HG03354 (cell line): ENCODE measurements at regions not wholly inside any gene's neighbourhood (a gene's known extent, or its start where the extent isn't known, plus 50 kb on each side); places are given as distances from the start of the nearest gene placed in this dataset.
"Not testable (repeated sequence)": the region's sequence is repeated elsewhere in the genome, so short reads cannot be mapped to it uniquely, and the experiment has no call there.

Experiments
- ATAC-seq: cut with Tn5 transposase; IDR thresholded peaks from one replicate; pipeline ENCODE4 v1.9.1; 2021; ENCODE audit warnings: mild to moderate bottlenecking; ENCODE audit not compliant: unreplicated experiment, poor library complexity, severe bottlenecking

- ATAC-seq: not testable (repeated sequence)
These were observed 186.2 kb upstream of the CHL1 start for GRCh38 chr3:10109-10996.

GRCh38 chr3:11734-12133, 184.8 kb upstream of the CHL1 start:
- ATAC-seq: no peak

GRCh38 chr3:14652-15051, 181.9 kb upstream of the CHL1 start:
- no peak for ATAC-seq

- no peak for ATAC-seq
These were observed 180.2 kb upstream of the CHL1 start for GRCh38 chr3:16366-16765.

GRCh38 chr3:20421-20820, 176.1 kb upstream of the CHL1 start:
- no peak for ATAC-seq

- no peak for ATAC-seq
These were observed 172.6 kb upstream of the CHL1 start for GRCh38 chr3:24006-24405.

GRCh38 chr3:25056-25455, 171.5 kb upstream of the CHL1 start:
- no peak for ATAC-seq

- not testable (repeated sequence) for ATAC-seq
These were observed 160.6 kb upstream of the CHL1 start for GRCh38 chr3:35985-36384.

- ATAC-seq: peak; percentile 71
These were observed 153.5 kb upstream of the CHL1 start for GRCh38 chr3:42871-43744.

GRCh38 chr3:44028-44676, 152.4 kb upstream of the CHL1 start:
- ATAC-seq: no peak

GRCh38 chr3:44941-45340, 151.6 kb upstream of the CHL1 start:
- ATAC-seq: not testable (repeated sequence)

GRCh38 chr3:46576-46975, 150.0 kb upstream of the CHL1 start:
- no peak for ATAC-seq

GRCh38 chr3:53441-53840, 143.1 kb upstream of the CHL1 start:
- ATAC-seq: not testable (repeated sequence)

- peak; percentile 80 for ATAC-seq
These were observed 142.3 kb upstream of the CHL1 start for GRCh38 chr3:54240-54639.

- ATAC-seq: no peak
These were observed 139.9 kb upstream of the CHL1 start for GRCh38 chr3:56672-57071.

- no peak for ATAC-seq
These were observed 136.7 kb upstream of the CHL1 start for GRCh38 chr3:59854-60253.

GRCh38 chr3:63095-63765, 133.3 kb upstream of the CHL1 start:
- no peak for ATAC-seq

- ATAC-seq: no peak
These were observed 126.9 kb upstream of the CHL1 start for GRCh38 chr3:69690-70089.

GRCh38 chr3:72776-73175, 123.8 kb upstream of the CHL1 start:
- no peak for ATAC-seq

GRCh38 chr3:73271-73670, 123.3 kb upstream of the CHL1 start:
- no peak for ATAC-seq
